Fibroblast of villous mesenchyme (primary cell): ENCODE measurements at regions not wholly inside any gene's neighbourhood (a gene's known extent, or its start where the extent isn't known, plus 50 kb on each side); places are given as distances from the start of the nearest gene placed in this dataset.

ENCODE experiments used
- DNase-seq: peaks from one replicate; pipeline ENCODE4 v3.0.0-alpha.2; 2010; ENCODE audit warnings: low read depth
- H3K4me3 ChIP-seq: 2 replicates; pipeline ENCODE4 v1.5.1; 2011; ENCODE audit warnings: low read depth, mild to moderate bottlenecking, low read length
- CTCF ChIP-seq: IDR thresholded peaks from 2 replicates; pipeline ENCODE4 v1.5.1; 2012; ENCODE audit warnings: low read depth, mild to moderate bottlenecking, low read length; ENCODE audit not compliant: insufficient read depth

- no peak overlapping the region for H3K4me3 ChIP-seq
- peak; percentile 86 for DNase-seq
- no peak for TF ChIP-seq CTCF
Observed at GRCh38 chr10:29835055-29835454, 200.3 kb upstream of the SVIL start.

- no peak overlapping the region for H3K4me3 ChIP-seq
- TF ChIP-seq CTCF, result no peak
- DNase-seq, result peak; percentile 96
Observed at GRCh38 chr10:29830531-29831512, 196.1 kb upstream of the SVIL start.

GRCh38 chr10:29829776-29830175 lies 195.0 kb upstream of the SVIL start:
- no peak overlapping the region for H3K4me3 ChIP-seq
- no peak for TF ChIP-seq CTCF
- DNase-seq, result no peak

GRCh38 chr10:29828956-29829355 lies 194.2 kb upstream of the SVIL start:
- H3K4me3 ChIP-seq, result no peak overlapping the region
- DNase-seq, result peak; percentile 56
- TF ChIP-seq CTCF, result no peak

GRCh38 chr10:29828440-29828894 lies 193.7 kb upstream of the SVIL start:
- no peak overlapping the region for H3K4me3 ChIP-seq
- TF ChIP-seq CTCF, result no peak
- peak; percentile 82 for DNase-seq

GRCh38 chr10:29827512-29827911 lies 192.7 kb upstream of the SVIL start:
- H3K4me3 ChIP-seq, result no peak overlapping the region
- TF ChIP-seq CTCF, result no peak
- no peak for DNase-seq
